MM.1S (cell line): ENCODE measurements at regions not wholly inside any gene's neighbourhood (a gene's known extent, or its start where the extent isn't known, plus 50 kb on each side); places are given as distances from the start of the nearest gene placed in this dataset.

Experiments used
- CTCF ChIP-seq: fragments of 300-600 bp; sonication (generic); IDR thresholded peaks from 2 replicates; pipeline ENCODE4 v1.5.1; 2016; ENCODE audit warnings: antibody characterized with exemption, low read length, mixed read lengths
- EZH2phosphoT487 ChIP-seq: fragments of 300-600 bp; sonication (generic); IDR thresholded peaks from 2 replicates; pipeline ENCODE4 v1.6.1; 2018; ENCODE audit warnings: antibody characterized with exemption, low read length

DNA sequence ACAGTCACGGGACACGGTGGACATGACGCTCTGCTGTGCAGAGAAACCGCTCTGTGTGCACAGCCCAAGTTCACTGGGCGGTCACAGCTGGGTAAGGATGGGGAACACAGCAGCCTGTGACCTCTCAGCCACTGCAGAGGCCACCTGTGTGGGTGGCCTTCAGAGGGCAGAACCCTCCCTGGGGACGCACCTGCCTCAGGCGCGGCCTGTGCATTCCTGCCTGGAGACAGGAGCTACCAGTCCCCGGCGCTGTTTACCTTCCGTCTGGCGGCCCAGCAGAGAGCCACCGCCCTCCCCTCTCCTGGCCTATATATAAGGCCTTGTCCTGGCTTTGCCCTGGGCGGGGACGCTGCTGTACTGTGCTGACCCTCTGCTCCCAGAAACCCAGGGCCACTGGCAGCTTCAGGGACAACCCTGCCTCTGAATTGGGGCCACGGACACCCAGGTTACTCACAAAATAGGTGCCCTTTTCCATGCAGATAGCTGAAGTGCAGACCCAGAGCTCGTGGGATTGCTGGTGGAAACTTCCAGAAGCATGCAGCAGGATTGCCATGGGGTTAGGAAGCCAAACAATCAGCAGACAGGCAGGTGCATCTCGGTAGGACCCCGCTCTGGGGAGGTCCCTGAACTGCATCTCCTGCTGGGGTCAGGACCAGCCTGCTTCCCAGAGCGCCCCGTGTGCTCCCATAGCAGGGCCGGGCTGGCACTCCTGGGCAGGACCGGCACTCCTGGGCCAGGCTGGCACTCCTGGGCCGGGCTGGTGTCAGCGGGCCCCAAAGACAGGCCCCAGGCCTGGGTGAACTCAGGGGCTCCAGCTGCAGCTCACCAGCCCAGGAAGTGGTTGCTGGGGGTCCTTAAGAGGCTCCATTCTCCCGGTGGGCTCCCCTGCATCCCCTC lies 83.6 kb downstream of the SIK1 start:
- TF ChIP-seq CTCF (no peak), EZH2phosphoT487 (no peak)
